Memory B cell (primary cell): ENCODE measurements at regions not wholly inside any gene's neighbourhood (a gene's known extent, or its start where the extent isn't known, plus 50 kb on each side); places are given as distances from the start of the nearest gene placed in this dataset.

ENCODE experiments used
- ATAC-seq: fragments of 150-1000 bp; cut with Tn5 transposase; 2 replicates; pipeline ENCODE4 v1.10.0; 2021; ENCODE audit warnings: low read depth, mild to moderate bottlenecking, moderate library complexity
- DNase-seq, 2 donors: peaks; one replicate each; pipeline ENCODE4 v3.0.0; 2022; ENCODE audit warnings: low spot score in 2 of 2
- H3K27ac Mint-ChIP-seq: one replicate; pipeline ENCODE4 v1.8.0; 2022; ENCODE audit warnings: mild to moderate bottlenecking, moderate library complexity, mixed read lengths
- H3K27me3 Mint-ChIP-seq: one replicate; pipeline ENCODE4 v1.8.0; 2022; ENCODE audit warnings: mixed read lengths
- H3K36me3 Mint-ChIP-seq: one replicate; pipeline ENCODE4 v1.8.0; 2022; ENCODE audit warnings: mild to moderate bottlenecking, mixed read lengths
- H3K4me1 Mint-ChIP-seq: one replicate; pipeline ENCODE4 v1.8.0; 2022; ENCODE audit warnings: mixed read lengths
- H3K4me3 Mint-ChIP-seq: one replicate; pipeline ENCODE4 v1.8.0; 2022; ENCODE audit warnings: mild to moderate bottlenecking, moderate library complexity, mixed read lengths
- H3K9me3 Mint-ChIP-seq: one replicate; pipeline ENCODE4 v1.8.0; 2022; ENCODE audit warnings: mixed read lengths

DNA sequence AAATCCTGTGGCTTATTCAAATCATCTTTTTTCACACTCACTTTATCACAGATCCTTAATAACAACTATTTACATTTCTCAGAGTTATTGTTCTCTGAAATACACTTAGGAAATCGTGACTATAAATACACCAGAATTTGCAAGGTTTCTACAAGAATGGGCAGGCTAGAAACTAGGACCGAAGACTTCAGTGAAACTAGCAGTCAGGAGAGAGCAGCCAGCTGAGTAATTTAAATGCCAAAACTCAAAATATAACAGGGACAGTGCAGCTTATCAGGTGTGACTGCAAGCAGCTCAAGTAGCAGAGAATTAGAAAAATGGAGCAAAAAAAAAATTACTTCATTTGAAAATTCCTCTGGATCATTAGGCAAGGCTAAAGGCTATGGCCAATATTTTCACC lies 719.3 kb upstream of the ZNF608 start:
- H3K4me1 Mint-ChIP-seq = no peaks in the 10 kb centered on the region
- peaks cover 2% of the 10 kb centered on the region for H3K27me3 Mint-ChIP-seq
- ATAC-seq (no peak), DNase-seq (no peak)
- H3K9me3 Mint-ChIP-seq = no peaks in the 10 kb centered on the region
- H3K4me3 Mint-ChIP-seq = no peak overlapping the region
- no peak overlapping the region for H3K27ac Mint-ChIP-seq
- H3K36me3 Mint-ChIP-seq = no peaks in the 10 kb centered on the region

DNA sequence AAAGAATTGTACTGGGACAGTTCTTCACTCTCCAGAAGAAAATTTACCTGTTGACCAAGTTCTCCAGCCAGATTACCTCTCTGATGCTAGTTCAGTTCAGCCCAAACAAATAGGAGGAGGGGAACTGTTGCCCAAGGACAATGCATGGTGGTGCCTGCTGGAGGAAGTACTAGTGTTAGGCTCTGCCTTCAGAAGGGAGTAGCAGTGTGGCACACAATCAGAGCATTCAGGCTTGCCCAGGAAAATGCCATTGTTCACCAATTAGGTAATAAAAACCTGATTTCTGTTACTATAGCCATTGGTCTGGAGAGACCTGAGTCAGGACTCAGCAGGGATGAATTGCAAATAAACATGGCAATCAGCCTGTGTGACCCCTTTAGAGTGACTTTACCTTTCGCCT lies 720.8 kb upstream of the ZNF608 start:
- H3K27ac Mint-ChIP-seq = no peak overlapping the region
- DNase-seq (no peak), ATAC-seq (no peak)
- no peaks in the 10 kb centered on the region for H3K9me3 Mint-ChIP-seq
- H3K4me1 Mint-ChIP-seq = no peaks in the 10 kb centered on the region
- H3K27me3 Mint-ChIP-seq = peaks cover 2% of the 10 kb centered on the region
- no peaks in the 10 kb centered on the region for H3K36me3 Mint-ChIP-seq
- H3K4me3 Mint-ChIP-seq = no peak overlapping the region

DNA sequence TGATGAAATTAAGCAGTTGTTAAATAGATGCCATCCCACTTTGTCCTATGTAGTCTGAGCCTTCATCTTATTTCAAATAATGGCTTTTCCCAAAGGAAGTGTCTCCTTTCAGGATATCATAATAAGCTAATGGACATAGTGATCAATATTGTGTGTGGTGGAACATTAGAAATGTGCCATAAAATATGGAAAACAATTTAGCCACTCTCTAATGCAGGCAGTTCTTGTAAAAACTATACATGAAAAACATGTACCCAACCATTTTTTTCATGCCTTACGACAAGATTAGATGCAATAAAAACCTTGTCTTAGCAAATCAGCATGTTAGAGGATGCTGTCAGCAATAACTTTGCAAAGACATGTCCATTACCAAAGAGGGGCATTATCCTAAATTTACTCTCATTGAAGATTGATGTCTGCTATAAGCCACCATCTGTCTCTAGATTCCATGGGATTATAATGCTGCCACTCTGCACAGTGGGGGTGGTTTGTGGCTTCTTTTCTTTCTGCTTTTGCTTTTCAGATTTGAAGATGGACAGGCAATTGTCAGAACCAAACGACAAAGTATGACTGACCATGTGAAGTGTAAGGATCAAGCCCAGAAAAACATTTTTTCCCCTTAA lies 724.0 kb upstream of the ZNF608 start:
- Mint-ChIP-seq H3K27me3 (no peaks in the 10 kb centered on the region), H3K9me3 (no peaks in the 10 kb centered on the region), H3K4me3 (no peak overlapping the region), H3K36me3 (no peaks in the 10 kb centered on the region), H3K27ac (no peak overlapping the region), H3K4me1 (no peaks in the 10 kb centered on the region)
- ATAC-seq (no peak), DNase-seq (no peak)

DNA sequence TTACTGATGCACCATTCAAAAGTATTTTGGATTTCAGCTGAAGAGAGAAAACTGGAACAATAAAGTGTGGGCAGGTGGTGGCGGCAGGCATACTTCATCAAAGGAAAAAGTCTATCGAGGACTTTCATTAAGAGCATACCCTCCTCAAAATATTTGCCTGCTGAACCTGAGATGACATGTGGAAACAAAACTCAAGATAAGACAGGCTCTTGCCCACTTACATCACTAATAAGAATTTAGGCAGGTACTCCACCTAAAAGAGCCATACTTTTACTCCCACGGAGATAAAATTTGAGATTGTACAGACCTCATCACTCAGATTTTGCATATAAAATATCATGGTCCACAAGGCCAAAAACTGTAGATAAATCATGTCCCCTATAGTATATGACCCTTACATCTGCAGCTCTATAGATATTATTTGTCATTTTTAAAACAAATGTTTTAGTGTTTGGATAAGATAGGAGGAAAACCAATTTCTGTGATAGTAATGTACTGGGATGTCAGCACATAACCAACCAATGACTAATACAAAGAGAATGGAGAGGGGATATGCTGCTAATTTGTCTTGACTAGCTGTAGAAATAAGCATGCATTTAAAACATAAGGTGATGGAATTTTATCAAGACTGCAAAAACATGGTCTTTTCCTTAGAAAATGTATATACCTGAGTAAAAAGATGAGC lies 730.6 kb upstream of the ZNF608 start:
- no peak overlapping the region for H3K27ac Mint-ChIP-seq
- H3K36me3 Mint-ChIP-seq = no peaks in the 10 kb centered on the region
- no peak overlapping the region for H3K4me3 Mint-ChIP-seq
- ATAC-seq (no peak), DNase-seq (no peak)
- no peaks in the 10 kb centered on the region for H3K4me1 Mint-ChIP-seq
- H3K27me3 Mint-ChIP-seq = peaks cover 2% of the 10 kb centered on the region
- no peaks in the 10 kb centered on the region for H3K9me3 Mint-ChIP-seq

DNA sequence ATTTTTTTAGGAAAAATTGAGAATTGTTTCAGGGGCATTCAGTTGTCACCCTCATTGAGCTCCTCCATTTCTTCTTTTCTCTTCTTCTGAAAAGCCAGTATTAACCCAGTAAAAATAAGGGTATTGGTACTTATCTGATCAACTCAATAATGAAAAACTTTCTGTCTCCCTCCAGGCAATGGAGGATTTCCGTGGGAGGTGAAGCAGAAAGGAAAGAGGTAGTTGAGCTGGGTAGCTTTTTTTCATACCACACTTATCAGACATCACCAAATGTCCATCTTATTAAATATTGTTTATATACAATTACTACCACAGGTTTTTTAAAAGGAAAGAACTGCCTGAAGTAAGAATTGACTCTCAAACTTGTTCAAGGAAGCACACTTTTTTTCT lies 731.1 kb upstream of the ZNF608 start:
- DNase-seq = no peak
- H3K36me3 Mint-ChIP-seq = no peaks in the 10 kb centered on the region
- H3K27me3 Mint-ChIP-seq = peaks cover 2% of the 10 kb centered on the region

DNA sequence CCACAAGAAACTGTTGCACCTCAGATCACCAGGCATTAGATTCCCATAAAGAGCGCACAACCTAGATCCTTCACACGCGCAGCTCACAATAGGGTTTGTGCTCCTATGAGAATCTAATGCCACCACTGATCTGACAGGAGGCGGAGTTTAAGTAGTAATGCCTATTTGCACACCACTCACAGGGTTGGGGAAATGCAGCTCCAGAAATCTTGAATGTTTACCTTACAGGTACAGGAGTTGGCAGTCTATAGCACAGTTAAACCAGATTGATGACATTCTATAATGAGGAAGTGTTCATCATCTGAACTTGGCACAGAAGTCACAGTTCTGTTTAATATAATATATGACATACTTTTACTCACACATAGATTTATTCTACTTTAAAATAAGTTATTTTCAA lies 732.2 kb upstream of the ZNF608 start:
- no peaks in the 10 kb centered on the region for H3K9me3 Mint-ChIP-seq
- H3K27ac Mint-ChIP-seq = no peak overlapping the region
- no peaks in the 10 kb centered on the region for H3K4me1 Mint-ChIP-seq
- DNase-seq = no peak
- peaks cover 2% of the 10 kb centered on the region for H3K27me3 Mint-ChIP-seq
- ATAC-seq = no peak
- no peaks in the 10 kb centered on the region for H3K36me3 Mint-ChIP-seq
- H3K4me3 Mint-ChIP-seq = no peak overlapping the region

More for the DNA sequence above, 731.1 kb upstream of the ZNF608 start:
- Mint-ChIP-seq H3K4me3 (no peak overlapping the region), H3K4me1 (no peaks in the 10 kb centered on the region), H3K9me3 (no peaks in the 10 kb centered on the region), H3K27ac (no peak overlapping the region)
- no peak for ATAC-seq

DNA sequence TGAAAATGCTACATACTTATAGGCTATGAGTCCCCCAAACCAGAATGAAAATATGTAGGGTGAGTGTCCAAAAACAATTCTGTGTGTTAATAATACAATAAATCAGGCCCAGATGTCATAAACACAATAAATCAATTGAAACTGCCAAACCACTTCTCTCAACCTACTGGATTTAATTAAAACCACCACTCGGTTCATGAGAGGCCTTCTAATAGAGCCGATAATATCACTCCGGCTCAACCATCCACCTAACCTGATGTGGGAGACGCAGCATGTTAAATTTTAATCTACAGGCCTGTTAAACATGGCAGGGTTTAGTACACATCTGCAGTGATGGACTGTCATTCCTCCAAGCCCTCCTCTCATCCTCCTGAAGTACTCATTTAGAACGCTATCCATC lies 734.5 kb upstream of the ZNF608 start:
- no peaks in the 10 kb centered on the region for H3K9me3 Mint-ChIP-seq
- peaks cover 2% of the 10 kb centered on the region for H3K27me3 Mint-ChIP-seq
- H3K36me3 Mint-ChIP-seq = no peaks in the 10 kb centered on the region
- DNase-seq = no peak
- no peak overlapping the region for H3K27ac Mint-ChIP-seq
- no peak overlapping the region for H3K4me3 Mint-ChIP-seq
- no peak for ATAC-seq
- H3K4me1 Mint-ChIP-seq = peaks cover 6% of the 10 kb centered on the region

DNA sequence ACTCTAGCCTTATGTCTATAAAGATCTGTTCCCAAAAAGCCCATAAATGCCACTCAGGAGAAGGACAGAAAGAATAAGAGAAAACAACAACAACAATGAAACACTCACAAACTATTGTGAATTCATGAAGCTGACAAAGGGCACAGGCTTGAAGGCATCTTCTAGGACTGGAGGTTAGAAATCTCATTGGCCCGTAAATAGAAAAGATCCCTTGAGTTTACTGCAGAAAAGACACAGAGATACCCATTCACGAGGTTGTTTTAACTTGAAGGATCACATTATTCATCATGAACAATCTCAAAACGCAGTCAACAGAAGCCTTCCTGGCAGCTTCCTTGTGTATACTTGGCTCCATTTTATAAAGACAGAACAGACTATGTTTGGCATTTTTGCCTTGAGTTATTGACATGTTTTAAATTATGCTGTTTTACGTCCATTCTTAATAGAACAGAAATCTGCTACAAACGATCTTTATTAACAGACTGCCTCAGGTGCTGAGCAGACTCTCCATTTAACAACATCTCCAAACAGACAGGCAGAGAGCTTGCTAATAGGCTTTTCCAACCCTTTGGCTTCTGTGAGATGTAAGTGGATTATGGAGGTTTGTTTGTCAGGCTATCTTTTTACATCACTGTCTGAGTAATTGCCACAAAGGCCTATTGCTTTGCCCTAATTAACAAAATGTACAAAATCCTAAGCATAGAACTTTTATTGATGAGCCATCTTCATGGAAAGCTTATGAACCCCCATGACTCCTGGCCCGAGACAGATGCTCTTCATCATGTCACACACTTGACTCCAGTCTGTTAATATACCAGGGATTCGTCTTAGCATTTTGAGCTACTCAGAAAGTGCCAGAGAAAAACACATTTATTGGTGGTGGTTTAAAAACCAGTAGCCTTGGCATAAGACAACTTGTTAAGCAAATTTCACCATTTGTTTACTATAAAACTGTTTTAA lies 735.3 kb upstream of the ZNF608 start:
- Mint-ChIP-seq H3K4me1 (peaks cover 6% of the 10 kb centered on the region), H3K36me3 (no peaks in the 10 kb centered on the region), H3K9me3 (no peaks in the 10 kb centered on the region), H3K27ac (no peak overlapping the region), H3K4me3 (no peak overlapping the region), H3K27me3 (peaks cover 2% of the 10 kb centered on the region)
- no peak for ATAC-seq
- DNase-seq = no peak

DNA sequence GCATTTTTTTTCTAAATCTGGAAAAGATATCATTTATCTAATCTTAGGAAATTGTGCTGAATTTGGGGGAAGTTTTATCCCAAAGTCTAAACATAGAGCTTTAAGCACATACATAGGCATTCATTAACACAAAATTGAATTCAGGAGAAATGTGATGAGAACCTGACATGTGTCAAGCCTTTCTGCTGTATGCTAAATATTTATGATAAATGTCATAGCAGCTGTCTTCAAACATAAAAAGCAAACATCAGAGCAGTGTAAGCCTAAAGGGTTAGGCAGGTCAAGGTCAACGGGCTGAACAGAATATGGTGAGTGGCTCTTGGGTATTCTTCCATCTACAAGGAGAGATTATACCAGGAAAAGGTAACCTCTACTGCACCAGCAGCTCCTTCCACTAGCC lies 737.2 kb upstream of the ZNF608 start:
- H3K9me3 Mint-ChIP-seq = no peaks in the 10 kb centered on the region
- no peak for ATAC-seq
- peaks cover under 1% of the 10 kb centered on the region for H3K27me3 Mint-ChIP-seq
- H3K4me3 Mint-ChIP-seq = no peak overlapping the region
- H3K4me1 Mint-ChIP-seq = peaks cover 6% of the 10 kb centered on the region
- no peaks in the 10 kb centered on the region for H3K36me3 Mint-ChIP-seq
- no peak for DNase-seq
- no peak overlapping the region for H3K27ac Mint-ChIP-seq

DNA sequence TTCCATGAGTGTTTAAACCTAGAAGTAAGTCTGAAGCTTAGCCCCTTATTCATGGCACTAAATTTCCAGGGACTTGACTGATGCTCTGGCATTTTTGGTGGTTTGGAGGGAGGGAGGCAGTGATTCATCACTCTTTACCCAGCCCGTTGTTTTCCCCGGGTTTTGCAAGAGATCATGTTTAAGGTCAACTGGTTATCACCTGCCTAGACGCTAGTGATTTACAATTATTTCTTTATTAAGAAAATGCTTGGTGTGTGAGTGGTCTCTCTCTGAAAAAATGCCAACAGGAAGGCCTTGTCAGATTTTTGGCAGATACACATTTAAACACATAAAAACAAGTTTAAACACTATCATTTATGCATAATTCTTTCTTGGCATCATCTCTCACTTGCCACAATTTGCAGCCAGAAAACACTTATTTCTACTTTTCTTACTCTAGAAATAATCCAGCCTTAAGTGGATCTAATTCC lies 737.9 kb upstream of the ZNF608 start:
- ATAC-seq = no peak
- H3K27me3 Mint-ChIP-seq = no peaks in the 10 kb centered on the region
- H3K36me3 Mint-ChIP-seq = no peaks in the 10 kb centered on the region
- no peak for DNase-seq
- H3K4me1 Mint-ChIP-seq = peaks cover 6% of the 10 kb centered on the region
- H3K4me3 Mint-ChIP-seq = no peak overlapping the region
- H3K27ac Mint-ChIP-seq = no peak overlapping the region
- H3K9me3 Mint-ChIP-seq = no peaks in the 10 kb centered on the region

DNA sequence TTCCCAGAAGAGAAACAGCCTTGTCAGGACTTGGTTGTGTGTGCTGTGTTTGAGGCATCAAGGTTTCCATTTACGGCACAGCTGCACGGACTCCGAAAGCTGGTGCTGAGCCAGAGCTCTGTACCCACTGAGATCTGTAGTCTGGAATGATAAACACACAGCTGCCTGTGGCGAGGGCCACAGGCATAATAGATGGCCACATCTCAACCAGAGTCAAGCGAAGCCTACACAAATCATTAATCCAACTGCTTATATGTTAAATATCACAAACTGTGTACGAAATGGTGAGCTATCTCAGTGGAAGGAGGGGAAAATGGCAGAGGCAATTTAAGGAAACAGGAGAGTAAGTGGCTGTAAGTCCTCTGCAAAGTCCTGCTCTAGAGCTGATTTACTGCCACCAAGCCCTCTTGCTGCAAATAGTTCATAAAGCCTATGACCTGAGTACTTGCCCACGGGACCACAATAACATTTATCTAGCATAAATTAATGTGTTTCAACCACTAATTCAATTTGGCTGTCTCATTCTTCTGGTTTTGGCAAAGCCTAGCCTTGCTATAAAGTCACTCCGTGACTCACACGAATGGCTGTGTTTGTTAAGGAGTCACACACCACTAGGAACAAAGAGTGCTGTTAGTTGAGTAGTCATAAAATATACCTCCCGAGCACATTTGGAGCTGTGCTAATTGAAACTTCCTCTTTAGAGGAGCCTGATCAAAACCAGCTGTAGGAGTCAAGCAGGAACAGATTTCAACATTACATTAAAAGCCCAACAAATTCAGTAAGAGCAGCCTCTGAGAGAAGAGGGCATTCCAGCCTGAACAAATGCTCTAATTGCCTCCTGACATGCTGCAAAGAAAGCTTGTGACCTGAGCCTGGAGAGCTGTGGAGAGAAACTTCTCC lies 738.6 kb upstream of the ZNF608 start:
- Mint-ChIP-seq H3K4me1 (peaks cover 6% of the 10 kb centered on the region), H3K36me3 (no peaks in the 10 kb centered on the region), H3K27ac (no peak overlapping the region), H3K27me3 (no peaks in the 10 kb centered on the region), H3K4me3 (no peak overlapping the region), H3K9me3 (no peaks in the 10 kb centered on the region)
- ATAC-seq (no peak), DNase-seq (no peak)

DNA sequence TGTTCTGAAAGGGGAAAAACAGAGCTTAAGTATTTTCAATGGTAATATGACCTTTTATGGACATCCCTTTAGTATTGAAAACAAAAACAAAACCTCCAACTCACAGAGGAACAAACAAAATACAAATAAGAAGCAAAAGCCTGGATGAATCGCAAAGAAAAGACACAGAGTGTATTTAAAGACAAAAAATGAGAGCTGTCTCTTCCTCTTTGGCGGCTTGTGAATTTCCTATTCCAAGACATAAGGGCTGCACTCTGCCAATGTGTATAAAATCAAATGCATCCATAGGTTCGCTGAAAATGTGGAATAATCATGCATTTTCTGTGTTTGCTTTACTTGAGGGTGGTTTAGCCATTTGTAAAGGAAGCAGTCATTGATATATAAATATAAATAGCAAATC lies 739.3 kb upstream of the ZNF608 start:
- H3K36me3 Mint-ChIP-seq = no peaks in the 10 kb centered on the region
- H3K9me3 Mint-ChIP-seq = no peaks in the 10 kb centered on the region
- DNase-seq = no peak
- no peak overlapping the region for H3K27ac Mint-ChIP-seq
- H3K27me3 Mint-ChIP-seq = no peaks in the 10 kb centered on the region
- peaks cover 6% of the 10 kb centered on the region for H3K4me1 Mint-ChIP-seq
- H3K4me3 Mint-ChIP-seq = no peak overlapping the region
- ATAC-seq = no peak

DNA sequence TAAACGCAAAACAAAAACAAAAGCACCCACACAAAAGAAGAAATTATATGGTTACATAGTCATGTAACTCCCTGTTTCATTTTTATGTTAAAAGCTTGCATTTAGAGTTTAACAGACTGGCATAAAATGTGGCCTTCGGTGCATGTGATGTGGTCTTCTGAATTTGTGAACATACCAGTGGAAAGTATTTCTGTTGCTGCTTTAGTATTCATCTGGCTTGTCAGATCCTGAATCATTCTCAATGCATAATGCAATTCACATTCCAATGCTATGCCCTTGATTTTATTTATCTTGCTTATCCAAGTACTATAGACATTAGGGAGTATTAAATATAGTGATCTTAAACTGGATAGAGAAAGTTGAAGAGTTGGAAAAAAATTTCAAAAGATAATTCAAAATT lies 740.2 kb upstream of the ZNF608 start:
- no peak overlapping the region for H3K27ac Mint-ChIP-seq
- no peak overlapping the region for H3K4me3 Mint-ChIP-seq
- no peaks in the 10 kb centered on the region for H3K27me3 Mint-ChIP-seq
- no peak for ATAC-seq
- H3K4me1 Mint-ChIP-seq = peaks cover 6% of the 10 kb centered on the region
- no peaks in the 10 kb centered on the region for H3K9me3 Mint-ChIP-seq
- DNase-seq = no peak
- no peaks in the 10 kb centered on the region for H3K36me3 Mint-ChIP-seq
